ENCODE measurements at regions not wholly inside any gene's neighbourhood (a gene's known extent, or its start where the extent isn't known, plus 50 kb on each side); places are given as distances from the start of the nearest gene placed in this dataset.

DNA sequence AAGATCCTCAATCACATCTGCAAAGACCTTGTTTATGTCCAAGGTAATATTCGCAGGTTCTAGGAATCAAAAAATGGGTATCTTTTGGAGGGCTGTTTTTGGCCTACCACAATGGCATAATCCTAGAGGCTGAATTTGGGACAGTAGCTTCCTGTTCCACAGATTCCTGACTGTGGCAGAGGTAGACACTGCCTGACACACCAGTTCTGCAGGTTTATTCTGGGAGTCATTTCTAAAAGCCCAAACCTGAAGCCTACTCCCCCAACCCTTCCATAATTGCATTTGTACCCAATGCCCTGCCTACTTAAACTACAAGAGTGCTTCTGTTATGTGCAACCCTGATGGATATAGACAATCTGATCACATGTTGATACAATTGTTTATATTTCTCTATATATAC lies 378.9 kb downstream of the PCNX1 start:
- no peak overlapping the region for H3K4me3 ChIP-seq (ENCODE audit: insufficient read depth, low read depth, low read length)
- no peak overlapping the region for H3K27ac ChIP-seq (ENCODE audit: low read depth, low read length)
- peaks cover 8% of the 10 kb centered on the region for H3K4me1 Mint-ChIP-seq (ENCODE audit: low read depth, unreplicated experiment)
- no peaks in the 10 kb centered on the region for H3K36me3 Mint-ChIP-seq (ENCODE audit: low read depth, unreplicated experiment)
- H3K9me3 ChIP-seq (ENCODE audit: insufficient read depth, low read depth, low read length), result no peaks in the 10 kb centered on the region
- peaks cover 1% of the 10 kb centered on the region for H3K4me1 ChIP-seq (ENCODE audit: insufficient read depth, low read length)
- no peak overlapping the region for H3K27ac Mint-ChIP-seq (ENCODE audit: unreplicated experiment)
- DNase-seq (ENCODE audit: low read depth) (no peak), FAIRE-seq (no peak)
- no peaks in the 10 kb centered on the region for H3K27me3 Mint-ChIP-seq (ENCODE audit: low read depth, unreplicated experiment)
- no peaks in the 10 kb centered on the region for H3K36me3 ChIP-seq (ENCODE audit: insufficient read depth, low read length)
- H3K9me3 Mint-ChIP-seq (ENCODE audit: unreplicated experiment), result peaks cover 4% of the 10 kb centered on the region
- H4K20me1 ChIP-seq (ENCODE audit: insufficient read depth, low read length), result no peaks in the 10 kb centered on the region
- no peak for TF ChIP-seq EZH2 (IDR thresholded peaks at IDR 0.05; ENCODE audit: insufficient read depth, low read length)
- TF ChIP-seq, protein P1, sequence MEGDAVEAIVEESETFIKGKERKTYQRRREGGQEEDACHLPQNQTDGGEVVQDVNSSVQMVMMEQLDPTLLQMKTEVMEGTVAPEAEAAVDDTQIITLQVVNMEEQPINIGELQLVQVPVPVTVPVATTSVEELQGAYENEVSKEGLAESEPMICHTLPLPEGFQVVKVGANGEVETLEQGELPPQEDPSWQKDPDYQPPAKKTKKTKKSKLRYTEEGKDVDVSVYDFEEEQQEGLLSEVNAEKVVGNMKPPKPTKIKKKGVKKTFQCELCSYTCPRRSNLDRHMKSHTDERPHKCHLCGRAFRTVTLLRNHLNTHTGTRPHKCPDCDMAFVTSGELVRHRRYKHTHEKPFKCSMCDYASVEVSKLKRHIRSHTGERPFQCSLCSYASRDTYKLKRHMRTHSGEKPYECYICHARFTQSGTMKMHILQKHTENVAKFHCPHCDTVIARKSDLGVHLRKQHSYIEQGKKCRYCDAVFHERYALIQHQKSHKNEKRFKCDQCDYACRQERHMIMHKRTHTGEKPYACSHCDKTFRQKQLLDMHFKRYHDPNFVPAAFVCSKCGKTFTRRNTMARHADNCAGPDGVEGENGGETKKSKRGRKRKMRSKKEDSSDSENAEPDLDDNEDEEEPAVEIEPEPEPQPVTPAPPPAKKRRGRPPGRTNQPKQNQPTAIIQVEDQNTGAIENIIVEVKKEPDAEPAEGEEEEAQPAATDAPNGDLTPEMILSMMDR (IDR thresholded peaks at IDR 0.05; ENCODE audit: insufficient read depth, low read depth, low read length), result no peak
- H3K4me2 ChIP-seq (ENCODE audit: low read length), result no peak overlapping the region
- no peaks in the 10 kb centered on the region for H3K79me2 ChIP-seq (ENCODE audit: insufficient read depth, low read length)
- no peak overlapping the region for H3K4me3 Mint-ChIP-seq (ENCODE audit: unreplicated experiment)
- no peak overlapping the region for H3K9ac ChIP-seq (ENCODE audit: low read length)
- H2AFZ ChIP-seq (ENCODE audit: low read depth, low read length), result no peak overlapping the region
- H3K27me3 ChIP-seq (ENCODE audit: insufficient read depth, low read length), result no peaks in the 10 kb centered on the region

DNA sequence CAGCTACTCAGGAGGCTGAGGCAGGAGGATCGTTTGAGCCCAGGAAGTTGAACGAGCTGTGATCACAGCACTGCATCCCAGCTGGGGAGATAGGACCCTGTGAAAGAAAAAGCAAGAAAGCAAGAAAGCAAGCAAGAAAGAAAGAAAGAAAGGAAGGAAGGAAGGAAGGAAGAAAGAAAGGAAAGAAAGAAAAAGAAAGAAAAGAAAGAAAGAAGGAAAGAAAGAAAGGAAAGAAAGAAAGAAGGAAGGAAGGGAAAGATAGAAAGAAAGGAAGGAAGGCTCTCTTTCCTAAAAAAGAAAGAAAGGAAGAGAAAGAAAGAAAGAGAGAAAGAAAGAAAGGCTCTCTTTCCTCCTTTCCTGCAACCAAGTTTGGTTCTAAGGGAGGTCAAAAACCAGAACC lies 380.3 kb downstream of the PCNX1 start:
- no peak for FAIRE-seq

DNA sequence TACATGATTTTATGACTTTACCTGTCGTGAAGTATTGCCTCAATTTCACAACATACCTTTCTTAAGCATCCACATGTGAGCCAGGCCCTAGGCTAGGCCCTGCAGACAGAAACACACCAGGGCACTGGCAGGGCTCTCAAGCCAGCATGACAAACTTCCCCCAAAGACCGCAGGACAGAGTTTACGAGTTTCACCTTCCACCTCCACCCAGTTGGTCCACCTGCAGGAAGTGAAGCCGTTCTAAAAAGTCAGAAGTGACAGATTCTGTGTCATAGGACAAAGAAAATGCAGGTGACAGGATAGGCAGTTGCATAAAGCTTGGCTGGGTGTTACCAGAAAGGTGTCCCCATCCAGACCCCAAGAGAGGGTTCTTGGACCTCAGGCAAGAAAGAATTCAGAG lies 382.3 kb downstream of the PCNX1 start:
- no peaks in the 10 kb centered on the region for H3K27me3 ChIP-seq (ENCODE audit: insufficient read depth, low read length)
- H3K9me3 ChIP-seq (ENCODE audit: insufficient read depth, low read depth, low read length), result no peaks in the 10 kb centered on the region
- no peaks in the 10 kb centered on the region for H4K20me1 ChIP-seq (ENCODE audit: insufficient read depth, low read length)
- H3K4me3 ChIP-seq (ENCODE audit: insufficient read depth, low read depth, low read length), result no peak overlapping the region
- Mint-ChIP-seq H3K4me1 (ENCODE audit: low read depth, unreplicated experiment) (peaks cover 5% of the 10 kb centered on the region), H3K4me3 (ENCODE audit: unreplicated experiment) (no peak overlapping the region), H3K27ac (ENCODE audit: unreplicated experiment) (no peak overlapping the region), H3K27me3 (ENCODE audit: low read depth, unreplicated experiment) (no peaks in the 10 kb centered on the region), H3K36me3 (ENCODE audit: low read depth, unreplicated experiment) (no peaks in the 10 kb centered on the region), H3K9me3 (ENCODE audit: unreplicated experiment) (no peaks in the 10 kb centered on the region)
- H3K9ac ChIP-seq (ENCODE audit: low read length), result no peak overlapping the region
- H2AFZ ChIP-seq (ENCODE audit: low read depth, low read length), result no peak overlapping the region
- no peaks in the 10 kb centered on the region for H3K79me2 ChIP-seq (ENCODE audit: insufficient read depth, low read length)
- no peak overlapping the region for H3K27ac ChIP-seq (ENCODE audit: low read depth, low read length)
- peaks cover 7% of the 10 kb centered on the region for H3K4me1 ChIP-seq (ENCODE audit: insufficient read depth, low read length)
- no peak overlapping the region for H3K4me2 ChIP-seq (ENCODE audit: low read length)
- TF ChIP-seq, protein P1 (IDR thresholded peaks at IDR 0.05; ENCODE audit: insufficient read depth, low read depth, low read length), result no peak
- TF ChIP-seq EZH2 (IDR thresholded peaks at IDR 0.05; ENCODE audit: insufficient read depth, low read length), result no peak
- FAIRE-seq, result no peak
- H3K36me3 ChIP-seq (ENCODE audit: insufficient read depth, low read length), result no peaks in the 10 kb centered on the region
- DNase-seq (ENCODE audit: low read depth), result no peak

More for the DNA sequence above, 380.3 kb downstream of the PCNX1 start:
- H3K79me2 ChIP-seq (ENCODE audit: insufficient read depth, low read length), result no peaks in the 10 kb centered on the region
- Mint-ChIP-seq H3K4me1 (ENCODE audit: low read depth, unreplicated experiment) (peaks cover 8% of the 10 kb centered on the region), H3K36me3 (ENCODE audit: low read depth, unreplicated experiment) (no peaks in the 10 kb centered on the region), H3K9me3 (ENCODE audit: unreplicated experiment) (peaks cover 4% of the 10 kb centered on the region), H3K27ac (ENCODE audit: unreplicated experiment) (no peak overlapping the region), H3K27me3 (ENCODE audit: low read depth, unreplicated experiment) (no peaks in the 10 kb centered on the region), H3K4me3 (ENCODE audit: unreplicated experiment) (no peak overlapping the region)
- H4K20me1 ChIP-seq (ENCODE audit: insufficient read depth, low read length), result no peaks in the 10 kb centered on the region
- no peaks in the 10 kb centered on the region for H3K36me3 ChIP-seq (ENCODE audit: insufficient read depth, low read length)
- H3K4me2 ChIP-seq (ENCODE audit: low read length), result no peak overlapping the region
- DNase-seq (ENCODE audit: low read depth), result no peak
- no peak overlapping the region for H2AFZ ChIP-seq (ENCODE audit: low read depth, low read length)
- H3K4me1 ChIP-seq (ENCODE audit: insufficient read depth, low read length), result peaks cover 7% of the 10 kb centered on the region
- H3K27me3 ChIP-seq (ENCODE audit: insufficient read depth, low read length), result no peaks in the 10 kb centered on the region
- no peak overlapping the region for H3K27ac ChIP-seq (ENCODE audit: low read depth, low read length)
- TF ChIP-seq EZH2 (IDR thresholded peaks at IDR 0.05; ENCODE audit: insufficient read depth, low read length), result no peak
- TF ChIP-seq, protein P1 (IDR thresholded peaks at IDR 0.05; ENCODE audit: insufficient read depth, low read depth, low read length), result no peak
- no peak overlapping the region for H3K4me3 ChIP-seq (ENCODE audit: insufficient read depth, low read depth, low read length)
- H3K9ac ChIP-seq (ENCODE audit: low read length), result no peak overlapping the region
- no peaks in the 10 kb centered on the region for H3K9me3 ChIP-seq (ENCODE audit: insufficient read depth, low read depth, low read length)
